Right forelimb (tissue), 1 donor: ENCODE measurements at regions not wholly inside any gene's neighbourhood (a gene's known extent, or its start where the extent isn't known, plus 50 kb on each side); places are given as distances from the start of the nearest gene placed in this dataset.

ENCODE experiments used
- DNase-seq: peaks from one replicate; pipeline ENCODE4 v3.0.0-alpha.2; 2018

DNA sequence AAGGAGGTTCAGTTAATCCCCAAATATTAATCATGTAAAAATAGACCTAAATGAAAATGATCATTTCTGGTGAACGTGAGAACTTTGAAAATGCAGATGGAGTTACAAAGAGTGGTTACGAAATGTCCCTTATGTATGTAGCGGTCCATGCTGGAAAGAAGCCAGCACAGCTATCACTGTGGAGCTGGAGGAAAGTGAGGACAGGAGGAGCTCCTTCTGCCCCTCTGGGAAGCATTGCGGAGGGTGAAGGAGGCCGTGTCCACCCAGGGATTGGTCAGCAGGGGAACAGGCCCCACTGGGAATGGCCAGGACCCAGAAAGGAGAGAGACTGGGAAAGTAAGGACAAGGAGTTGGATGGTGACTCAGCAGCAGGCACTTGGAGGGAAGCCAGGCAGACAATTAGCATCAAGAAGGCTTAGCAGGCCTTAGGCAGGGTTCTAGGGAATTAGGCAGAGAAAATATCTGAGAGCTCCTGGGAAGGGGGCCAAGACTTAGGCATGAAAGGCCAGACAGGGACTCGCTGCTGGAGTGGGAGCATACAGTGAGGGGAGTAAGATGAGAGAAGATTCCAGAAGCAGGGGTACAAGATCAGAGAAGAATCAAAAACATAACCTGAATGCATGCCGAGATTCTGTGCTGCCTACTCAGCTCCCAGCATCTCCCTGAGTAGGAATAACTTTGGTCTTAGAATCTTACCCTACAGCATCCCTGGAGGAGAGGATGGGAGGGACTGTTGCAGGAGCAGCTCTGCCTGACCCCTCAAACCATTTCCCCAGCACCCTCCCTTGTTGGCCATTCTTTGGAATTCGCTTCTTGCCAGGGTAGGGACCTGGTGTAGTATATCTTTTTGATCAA is 171.0 kb upstream of the UMPS start:
- DNase-seq = peak; percentile 65

DNA sequence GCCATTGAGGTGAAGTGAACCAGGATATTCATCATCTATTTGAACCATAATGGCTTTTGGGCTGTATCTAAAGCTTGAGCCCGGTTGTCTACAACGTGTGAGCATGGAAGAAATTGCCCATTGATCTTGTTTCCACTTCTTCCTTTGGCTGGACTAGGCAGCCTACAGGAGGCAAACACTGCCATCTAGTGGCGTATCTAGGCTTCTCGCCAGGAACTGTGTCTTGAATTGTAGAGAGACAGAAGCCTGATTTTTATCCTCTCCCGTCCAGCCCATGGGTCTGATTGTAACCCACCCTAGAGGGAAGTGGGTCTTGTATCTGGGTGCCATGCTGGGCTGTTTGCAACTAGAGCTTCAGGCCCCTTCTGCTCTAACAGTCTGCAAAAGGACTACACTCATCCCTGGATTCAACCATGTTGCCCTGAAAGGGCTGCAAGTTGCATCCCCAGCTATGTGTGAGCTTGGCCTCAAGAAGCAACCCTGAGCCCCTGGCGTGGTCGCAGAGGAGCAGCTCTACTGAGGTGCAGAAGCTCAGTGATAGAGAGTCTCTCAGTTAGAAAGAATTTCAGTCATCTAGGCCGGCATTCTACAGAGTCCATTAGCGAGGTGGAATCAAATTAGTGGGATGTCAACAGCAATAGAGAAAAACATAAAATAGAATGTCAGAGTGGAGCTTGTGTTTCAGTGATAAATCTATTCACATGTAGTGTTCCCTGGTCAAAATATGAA is 170.2 kb upstream of the UMPS start:
- peak; percentile 74 for DNase-seq

DNA sequence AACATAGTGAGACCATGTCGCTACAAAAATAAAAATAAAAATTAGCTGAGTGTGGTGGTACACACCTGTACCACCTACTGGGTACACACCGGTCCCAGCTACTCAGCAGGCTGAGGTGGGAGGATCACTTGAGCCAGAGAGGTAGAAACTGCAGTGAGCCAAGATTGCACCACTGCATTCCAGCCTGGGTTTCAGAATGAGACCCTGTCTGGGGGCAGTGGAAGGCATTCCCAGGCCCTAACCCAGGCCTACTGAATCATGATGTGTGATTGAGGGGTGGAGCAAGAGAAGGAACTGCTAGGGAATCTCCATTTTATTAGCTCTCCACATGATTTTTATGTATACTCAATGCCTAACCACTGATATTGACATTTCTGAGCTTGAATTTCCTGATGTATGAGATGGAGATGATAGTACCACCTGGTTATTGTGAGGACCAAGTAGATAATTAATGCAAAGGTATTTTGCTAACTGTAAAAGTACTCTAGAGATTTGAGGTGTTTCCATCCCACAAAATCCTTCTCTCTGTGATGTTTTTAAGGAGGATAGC is 169.5 kb upstream of the UMPS start:
- DNase-seq = no peak

DNA sequence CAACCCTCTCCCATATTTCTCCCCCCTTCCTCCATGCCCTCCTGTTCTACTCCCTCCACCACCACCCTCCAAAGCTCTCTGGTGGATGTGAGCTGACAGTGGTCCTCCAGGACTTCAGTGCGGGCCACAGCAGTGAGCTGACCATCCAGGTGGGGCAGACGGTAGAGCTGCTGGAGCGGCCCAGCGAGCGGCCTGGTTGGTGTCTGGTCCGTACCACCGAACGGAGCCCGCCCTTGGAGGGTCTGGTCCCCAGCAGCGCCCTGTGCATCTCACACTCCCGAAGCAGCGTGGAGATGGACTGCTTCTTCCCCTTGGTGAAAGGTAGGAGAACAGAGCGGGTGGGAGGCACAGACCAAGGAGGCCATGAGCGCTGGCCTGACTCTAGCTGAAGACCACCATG is 167.5 kb upstream of the UMPS start:
- no peak for DNase-seq

DNA sequence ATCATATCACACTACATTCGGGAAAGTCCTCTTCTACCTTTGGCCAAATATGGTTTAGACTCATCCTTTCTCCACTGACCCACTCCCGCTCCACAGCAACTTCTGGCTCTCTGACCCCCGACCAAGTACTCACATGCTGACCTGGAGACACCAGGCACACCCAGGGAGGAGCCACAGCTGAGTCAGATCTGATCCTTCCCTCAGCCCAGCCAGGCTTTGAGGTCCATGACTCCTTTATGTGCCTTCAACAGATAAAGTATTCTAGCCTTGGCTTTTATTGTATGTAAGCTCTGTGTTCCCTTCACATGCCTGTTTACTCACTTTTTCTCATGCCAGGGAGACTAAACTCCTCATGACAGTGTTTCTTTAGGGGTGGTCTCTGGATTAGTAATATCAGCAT is 166.9 kb upstream of the UMPS start:
- no peak for DNase-seq

DNA sequence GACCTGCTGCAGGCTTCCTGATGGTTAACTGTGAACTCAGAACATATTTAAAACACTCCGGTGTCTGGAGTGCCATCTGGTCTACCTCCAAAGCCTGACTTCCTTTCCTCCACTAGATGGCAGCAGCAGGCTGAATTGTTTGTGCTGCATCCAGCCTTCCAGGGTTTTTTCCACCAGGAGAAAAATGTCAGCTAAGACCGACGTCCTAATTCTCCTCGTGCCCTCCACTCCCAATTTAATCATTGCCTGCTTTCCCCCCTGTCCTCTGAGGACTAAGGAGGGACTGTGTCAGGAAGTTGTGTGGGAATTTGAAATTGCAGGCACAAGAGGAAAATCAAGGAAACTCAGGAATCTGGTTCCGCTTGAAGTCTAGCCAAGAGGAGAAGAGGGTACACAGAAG is 165.2 kb upstream of the UMPS start:
- peak; percentile 84 for DNase-seq

GRCh38 chr3:124565551-124565950 is 164.7 kb upstream of the UMPS start:
- DNase-seq = no peak

GRCh38 chr3:124566701-124567100 is 163.6 kb upstream of the UMPS start:
- DNase-seq = no peak

DNA sequence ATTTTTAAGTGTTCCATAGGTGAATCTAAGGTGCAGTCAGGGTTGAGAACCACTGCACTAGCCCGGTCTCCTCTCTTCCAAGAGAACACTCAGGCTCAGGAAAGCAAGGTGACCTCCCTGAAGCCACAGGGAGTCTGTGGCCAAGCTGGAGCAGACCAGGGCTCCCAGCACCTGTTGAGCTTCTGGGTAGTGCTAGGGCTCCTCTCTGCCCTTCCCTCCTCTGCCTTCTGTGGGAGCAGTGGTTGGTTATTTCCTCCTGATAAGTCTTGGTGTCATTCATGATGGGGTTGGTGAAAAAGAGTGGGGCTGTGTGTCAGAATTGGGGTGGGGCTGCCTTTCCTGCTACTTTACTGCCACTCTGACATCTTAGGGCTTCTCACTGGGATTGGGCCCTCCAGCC is 163.1 kb upstream of the UMPS start:
- DNase-seq = no peak

- no peak for DNase-seq
Observed at GRCh38 chr3:124569761-124570160, 160.5 kb upstream of the UMPS start.

GRCh38 chr3:124570232-124570631 is 160.0 kb upstream of the UMPS start:
- DNase-seq = no peak

GRCh38 chr3:124572851-124573405 is 157.3 kb upstream of the UMPS start:
- no peak for DNase-seq

DNA sequence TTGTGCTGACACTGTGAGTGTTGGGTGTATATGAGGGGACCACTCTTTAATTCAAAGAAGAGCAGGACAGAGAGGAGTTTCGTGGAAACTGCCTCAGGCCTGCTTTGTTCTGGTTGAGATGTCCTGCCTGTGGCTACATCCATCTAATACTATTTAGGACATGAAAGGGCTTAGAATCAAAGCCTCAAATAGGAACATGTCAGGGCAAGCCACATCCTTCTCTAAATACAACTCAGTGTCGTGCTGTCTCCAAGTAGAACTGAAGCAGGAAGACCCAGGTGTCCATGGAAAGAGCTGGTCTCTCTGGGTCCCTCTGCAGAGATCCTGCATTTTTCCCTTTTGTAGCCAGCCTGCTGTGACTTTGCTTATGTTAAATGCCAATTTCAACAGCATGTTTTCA is 156.2 kb upstream of the UMPS start:
- no peak for DNase-seq

- DNase-seq = no peak
Observed at GRCh38 chr3:124576565-124577493, 153.4 kb upstream of the UMPS start.

DNA sequence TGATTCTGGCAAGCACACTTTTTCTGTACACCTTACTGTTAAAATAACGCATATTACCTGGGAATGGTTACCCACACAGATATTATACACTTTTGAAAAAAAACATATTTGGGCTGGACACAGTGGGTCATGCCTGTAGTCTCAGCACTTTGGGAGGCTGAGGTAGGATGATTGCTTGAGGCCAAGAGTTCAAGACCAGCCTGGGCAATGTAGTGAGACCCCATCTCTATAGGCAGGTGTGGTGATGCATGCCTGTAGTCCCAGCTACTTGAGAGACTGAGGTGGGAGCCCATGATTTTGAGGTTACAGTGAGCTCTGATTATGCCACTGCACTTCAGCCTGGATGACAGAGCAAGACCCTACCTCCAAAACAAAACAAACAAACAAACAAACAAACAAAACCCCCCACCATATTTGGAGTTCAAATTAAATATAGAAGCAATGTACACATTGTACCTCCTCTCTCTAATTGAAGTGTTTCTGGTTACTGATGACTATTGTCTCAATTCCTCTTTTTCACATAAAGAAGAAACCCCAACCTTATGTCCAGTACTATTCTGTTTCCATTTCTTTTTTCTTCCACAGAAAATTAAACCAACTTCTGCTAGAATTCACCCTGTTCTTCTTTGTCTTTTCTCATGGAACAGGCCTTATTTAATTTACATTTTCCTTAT is 152.6 kb upstream of the UMPS start:
- DNase-seq = no peak

DNA sequence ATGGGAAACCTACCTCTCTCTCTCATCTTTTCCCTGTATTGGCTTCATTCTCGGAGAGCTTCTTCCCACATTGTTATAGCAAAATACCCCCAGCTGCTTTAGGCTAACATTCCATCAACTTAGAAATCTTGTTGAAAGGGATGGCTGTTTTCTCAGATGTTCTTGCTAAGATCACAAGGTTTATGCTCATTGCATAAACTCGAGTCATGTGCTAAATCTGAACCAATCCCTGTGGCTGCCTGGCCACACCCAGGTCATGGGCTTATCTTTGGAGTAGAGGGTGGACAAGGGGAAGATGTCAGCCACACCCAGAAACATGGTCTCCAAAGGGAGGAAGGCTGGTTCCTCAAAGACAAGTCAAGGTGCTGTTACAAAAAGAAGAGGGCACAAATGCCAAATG is 150.6 kb upstream of the UMPS start:
- DNase-seq = no peak

DNA sequence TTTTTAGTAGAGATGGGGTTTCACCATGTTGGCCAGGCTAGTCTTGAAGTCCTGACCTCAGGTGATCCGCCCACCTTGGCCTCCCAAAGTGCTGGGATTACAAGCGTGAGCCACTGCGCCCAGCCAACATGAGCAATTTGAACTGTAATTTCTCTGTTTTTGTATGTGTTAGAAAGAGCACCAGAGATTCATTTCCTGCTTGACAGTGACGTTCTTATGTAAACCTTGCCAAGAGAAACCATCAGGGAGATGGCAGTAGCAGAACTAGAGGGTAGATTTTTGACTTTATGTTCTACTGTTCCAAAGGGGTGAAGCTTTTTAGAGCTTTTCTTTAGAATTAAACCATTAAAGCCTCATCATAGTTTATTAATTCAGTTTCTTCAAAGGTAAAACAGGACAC is 148.1 kb upstream of the UMPS start:
- DNase-seq = no peak

- no peak for DNase-seq
Observed at GRCh38 chr3:124582621-124583395, 147.4 kb upstream of the UMPS start.

DNA sequence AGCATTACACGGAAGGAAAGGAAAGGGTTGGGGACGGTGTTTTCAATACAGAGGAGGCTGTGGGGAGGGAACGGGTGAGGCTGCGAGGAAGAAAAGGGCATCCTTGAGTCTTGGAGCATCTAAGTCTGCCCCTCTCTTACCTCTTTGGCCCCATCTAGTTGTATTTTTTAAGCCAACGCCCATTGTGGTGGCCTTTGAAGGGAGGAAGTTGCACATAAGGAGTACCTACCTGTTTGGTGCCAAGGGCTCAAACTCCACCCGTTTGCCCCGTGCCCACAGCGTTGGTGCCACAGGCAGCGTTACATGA is 146.1 kb upstream of the UMPS start:
- no peak for DNase-seq

GRCh38 chr3:124584552-124585391 is 145.5 kb upstream of the UMPS start:
- peak; percentile 75 for DNase-seq
